H1 (cell line): ENCODE measurements at regions not wholly inside any gene's neighbourhood (a gene's known extent, or its start where the extent isn't known, plus 50 kb on each side); places are given as distances from the start of the nearest gene placed in this dataset.

Experiments used
- BRCA1 ChIP-seq: IDR thresholded peaks from 2 replicates; pipeline ENCODE4 v1.6.1; 2012; ENCODE audit warnings: low read depth, low read length, improper control_type of control experiment
- CBX8 ChIP-seq: fragments of 300-800, 300-1000 bp; sonication (generic); IDR thresholded peaks from 2 replicates; pipeline ENCODE4 v1.7.1; 2016; ENCODE audit warnings: low read depth, low read length, borderline replicate concordance
- CHD7 ChIP-seq: fragments of 300-600 bp; sonication (generic); IDR thresholded peaks from 2 replicates; pipeline ENCODE4 v1.7.1; 2012; ENCODE audit warnings: low read length, moderate library complexity, mild to moderate bottlenecking, inconsistent platforms; ENCODE audit not compliant: insufficient replicate concordance
- GABPA ChIP-seq: IDR thresholded peaks from 2 replicates; pipeline ENCODE4 v1.6.1; 2011; ENCODE audit warnings: mild to moderate bottlenecking, low read length, moderate library complexity, borderline replicate concordance; ENCODE audit not compliant: insufficient read depth
- MAX ChIP-seq: IDR thresholded peaks from 2 replicates; pipeline ENCODE4 v1.6.1; 2012; ENCODE audit warnings: inconsistent platforms
- NANOG ChIP-seq: IDR thresholded peaks from 2 replicates; pipeline ENCODE4 v1.6.1; 2011; ENCODE audit warnings: low read length, low read depth, mild to moderate bottlenecking, inconsistent platforms; ENCODE audit not compliant: insufficient read depth, poor library complexity, severe bottlenecking
- RBBP5 ChIP-seq: IDR thresholded peaks from 2 replicates; pipeline ENCODE4 v1.7.1; 2012; ENCODE audit warnings: low read depth, mild to moderate bottlenecking, inconsistent platforms, low read length, moderate library complexity, borderline replicate concordance
- RXRA ChIP-seq: IDR thresholded peaks from 2 replicates; pipeline ENCODE4 v1.6.1; 2011; ENCODE audit warnings: low read depth, mild to moderate bottlenecking, low read length, moderate library complexity; ENCODE audit not compliant: insufficient read depth
- SIN3A ChIP-seq, 2 experiments: IDR thresholded peaks in 1 of 2; conservative IDR thresholded peaks in 1 of 2; 2 replicates each; pipeline ENCODE4 v1.6.1; 2011 to 2012; ENCODE audit warnings: low read length in 2 of 2, improper control_type of control experiment in 1 of 2, low read depth in 1 of 2, mild to moderate bottlenecking in 1 of 2
- SRF ChIP-seq: IDR thresholded peaks from 2 replicates; pipeline ENCODE4 v1.6.1; 2011; ENCODE audit warnings: mild to moderate bottlenecking, low read depth, low read length, moderate library complexity
- TAF1 ChIP-seq: IDR thresholded peaks from 2 replicates; pipeline ENCODE4 v1.6.1; 2011; ENCODE audit warnings: mild to moderate bottlenecking, low read depth, low read length
- TEAD4 ChIP-seq: IDR thresholded peaks from 2 replicates; pipeline ENCODE4 v1.6.1; 2012; ENCODE audit warnings: low read depth, low read length, inconsistent platforms, mixed read lengths

GRCh38 chr2:237170020-237170419 lies 84.3 kb downstream of the COPS8 start (continued):
- TF ChIP-seq CHD7 (no peak), TAF1 (no peak), RXRA (no peak), RBBP5 (no peak), TEAD4 (no peak), SIN3A (conservative IDR thresholded peaks at IDR 0.05 in 1 of 2, IDR thresholded peaks at IDR 0.05 in 1 of 2; ENCODE audit: low read depth in 1 of 2, low read length in 2 of 2) (no peak), CBX8 (no peak), MAX (no peak), BRCA1 (no peak), SRF (no peak), NANOG (no peak), GABPA (no peak)
